ENCODE measurements at regions not wholly inside any gene's neighbourhood (a gene's known extent, or its start where the extent isn't known, plus 50 kb on each side); places are given as distances from the start of the nearest gene placed in this dataset.

DNA sequence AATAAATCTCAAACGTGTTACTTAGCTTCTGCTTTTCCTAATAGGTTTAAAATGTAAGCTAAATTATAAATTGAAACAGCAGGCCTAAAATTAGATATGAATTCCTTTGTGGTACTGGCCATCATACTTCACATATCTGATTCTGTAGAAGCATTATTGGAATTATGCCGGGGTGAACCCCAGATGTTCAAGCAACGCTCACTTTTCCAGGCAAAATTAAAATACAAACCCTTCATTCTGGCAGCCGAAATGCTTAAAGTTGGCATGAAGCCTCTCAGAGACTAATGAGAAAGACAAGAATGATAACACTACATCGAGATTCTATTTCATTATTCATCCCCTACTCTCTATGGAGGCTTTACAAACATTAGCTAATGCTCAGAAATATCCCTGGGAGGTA is 1352.7 kb upstream of the ADGRL2 start:
- DNase-seq = peak; percentile 37

DNA sequence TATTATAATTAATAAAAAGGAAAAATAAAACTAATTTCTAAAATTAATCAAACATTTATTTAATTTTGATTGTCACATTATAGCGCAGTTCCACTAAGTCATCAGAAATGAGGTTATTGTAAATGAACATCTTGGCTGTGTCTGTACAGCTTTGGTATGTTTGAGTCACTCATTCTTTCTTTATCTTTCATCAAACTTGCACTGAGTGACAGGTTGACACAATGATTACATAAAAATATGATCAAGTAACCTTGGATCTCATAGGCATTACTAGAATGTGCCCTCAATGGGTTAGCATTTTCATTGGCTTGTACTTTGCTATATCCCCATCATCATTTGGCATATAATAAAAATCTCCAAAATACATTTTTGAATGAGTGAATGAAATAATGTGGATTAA is 1353.2 kb upstream of the ADGRL2 start:
- no peak for DNase-seq

DNA sequence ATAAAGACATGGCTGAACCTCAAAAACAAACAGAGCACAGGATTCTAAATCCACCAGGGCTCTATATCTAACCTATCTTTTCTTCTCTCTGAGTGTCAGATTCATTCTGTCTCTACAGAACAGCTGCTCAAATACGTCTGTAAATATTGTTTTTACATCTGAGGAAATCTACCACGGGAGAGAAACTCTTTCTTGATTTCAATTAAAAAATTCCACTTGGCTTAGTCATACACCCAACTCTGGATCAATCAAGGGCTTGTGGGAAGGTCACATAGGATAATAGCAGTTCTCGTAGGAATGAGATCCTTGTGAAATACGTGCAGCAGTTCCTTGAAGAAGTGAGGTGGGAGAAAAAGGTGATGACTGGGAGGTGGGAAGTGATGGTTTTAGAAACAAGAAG is 1355.7 kb upstream of the ADGRL2 start:
- DNase-seq = no peak

DNA sequence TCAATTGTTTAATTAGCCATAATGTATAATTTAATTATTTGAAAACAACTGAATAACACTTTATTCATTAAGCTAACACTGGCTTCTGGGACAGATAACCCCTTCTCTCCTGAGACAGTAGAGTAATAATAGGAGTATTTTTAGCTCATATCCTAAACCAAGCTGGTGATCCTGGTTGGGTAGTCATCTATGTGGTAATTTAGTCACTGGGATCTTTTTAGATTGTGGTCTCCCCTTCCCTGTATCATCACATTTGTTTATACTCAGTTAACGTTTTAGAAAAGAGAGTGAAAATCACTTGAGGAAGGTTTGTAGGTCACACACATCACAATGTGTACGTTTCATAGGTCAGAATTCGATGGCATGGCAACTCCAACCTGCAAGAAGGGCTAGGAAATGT is 1356.6 kb upstream of the ADGRL2 start:
- DNase-seq = no peak

DNA sequence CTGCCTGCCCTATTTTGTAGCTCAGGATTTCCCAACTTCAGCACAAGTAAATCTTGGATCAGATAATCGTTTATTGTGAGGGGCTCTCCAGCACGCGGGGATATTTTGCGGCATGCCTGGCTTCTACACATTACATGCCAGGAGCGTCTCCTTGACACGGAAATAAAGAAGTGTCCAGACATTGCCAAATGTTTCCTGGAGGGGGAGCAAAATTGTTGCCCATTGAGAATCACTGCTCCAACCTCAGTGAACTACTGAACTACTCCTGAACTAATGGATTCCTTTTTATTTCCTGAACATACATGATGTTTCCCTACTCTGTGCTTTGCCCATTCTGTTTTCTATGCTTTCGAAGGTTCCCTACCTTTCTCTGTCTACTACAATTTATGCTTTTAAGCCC is 1359.1 kb upstream of the ADGRL2 start:
- no peak for DNase-seq

DNA sequence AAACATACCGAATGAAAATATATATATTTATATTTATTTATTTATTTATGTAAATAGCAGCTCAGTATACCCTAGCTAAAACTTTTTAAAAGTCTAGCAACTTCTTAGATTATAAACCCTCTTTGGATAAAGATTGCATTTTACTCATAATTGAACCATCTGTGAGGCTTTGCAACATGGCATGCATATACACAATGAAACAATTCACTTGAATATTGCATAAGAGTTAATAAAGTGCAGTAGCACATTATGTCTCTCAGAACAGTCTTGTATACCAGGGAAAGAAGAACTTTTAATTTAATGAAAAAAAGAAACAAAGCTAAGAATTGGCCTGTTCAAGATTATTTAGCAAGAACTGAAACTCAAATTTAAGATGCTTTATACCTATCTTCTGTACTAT is 1363.9 kb upstream of the ADGRL2 start:
- no peak for DNase-seq

DNA sequence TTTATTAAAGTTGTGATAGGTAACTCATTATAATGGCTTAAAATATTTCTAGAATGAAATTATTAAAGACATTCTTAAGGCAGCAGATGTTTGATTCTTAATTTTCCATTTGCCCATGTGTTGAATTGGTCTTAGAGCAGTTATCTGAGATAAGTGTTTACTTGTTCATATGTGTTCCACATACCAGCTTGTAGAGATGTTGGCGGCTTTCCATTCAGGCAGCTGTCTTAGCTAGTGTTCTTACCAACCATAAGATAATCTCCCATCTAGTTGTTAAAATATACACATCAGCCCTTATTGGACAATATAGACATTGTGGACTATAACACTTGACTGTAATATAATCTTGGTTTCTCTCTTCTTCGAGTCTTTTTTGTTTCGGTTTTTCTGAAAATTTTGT is 1372.9 kb upstream of the ADGRL2 start:
- peak; percentile 58 for DNase-seq

DNA sequence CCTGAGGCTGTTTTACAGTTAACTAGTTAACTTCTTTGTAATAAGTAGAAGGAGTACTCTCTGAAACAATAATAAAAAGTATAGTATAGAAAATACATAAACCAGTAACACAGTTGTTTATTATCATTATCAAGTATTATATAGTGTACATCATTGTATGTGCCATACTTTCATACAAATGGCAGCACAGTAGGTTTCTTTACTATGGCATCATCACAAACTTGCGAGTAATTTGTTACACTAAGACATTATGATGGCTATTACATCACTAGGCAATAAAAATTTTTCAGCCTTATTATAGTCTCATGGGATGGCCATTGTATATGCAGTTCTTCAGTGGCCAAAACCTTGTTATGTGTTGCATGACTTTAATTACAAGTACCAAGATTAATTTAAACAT is 1376.5 kb upstream of the ADGRL2 start:
- no peak for DNase-seq

DNA sequence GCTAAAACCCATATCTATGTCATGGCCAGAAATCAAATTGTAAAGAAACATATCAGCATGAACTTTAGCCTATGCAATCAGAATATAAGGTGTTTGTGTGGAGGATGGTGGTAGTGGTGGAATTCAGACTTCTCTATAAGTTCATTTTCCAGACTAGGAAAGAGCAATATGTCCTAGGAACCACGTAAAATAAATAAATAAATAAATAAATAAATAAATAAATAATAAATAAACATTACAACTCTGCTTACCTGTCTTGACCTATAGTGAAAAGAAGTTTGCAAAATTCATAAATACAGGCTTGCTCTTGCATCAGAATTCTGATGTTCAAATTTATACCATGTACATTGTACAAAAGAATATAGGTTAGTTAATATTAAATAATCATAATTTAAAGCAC is 1382.6 kb upstream of the ADGRL2 start:
- DNase-seq = no peak

DNA sequence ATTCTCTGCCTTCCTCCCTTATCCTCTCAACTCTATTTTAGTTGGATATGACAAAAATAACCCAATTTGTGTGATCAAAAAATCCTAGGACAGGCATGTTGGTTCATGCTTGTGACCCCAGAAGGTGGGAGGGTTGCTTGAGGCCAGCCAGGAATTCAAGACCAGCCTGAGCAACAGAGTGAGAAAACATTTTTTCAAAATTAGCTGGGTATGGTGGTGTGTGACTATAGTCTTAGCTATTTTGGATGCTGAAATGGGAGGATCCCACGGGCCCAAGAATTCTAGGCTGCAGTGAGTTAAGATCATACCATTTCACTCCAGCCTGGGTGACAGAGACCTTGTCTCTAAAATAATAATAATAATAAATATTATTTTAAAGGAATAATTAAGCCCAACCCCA is 1383.1 kb upstream of the ADGRL2 start:
- no peak for DNase-seq

DNA sequence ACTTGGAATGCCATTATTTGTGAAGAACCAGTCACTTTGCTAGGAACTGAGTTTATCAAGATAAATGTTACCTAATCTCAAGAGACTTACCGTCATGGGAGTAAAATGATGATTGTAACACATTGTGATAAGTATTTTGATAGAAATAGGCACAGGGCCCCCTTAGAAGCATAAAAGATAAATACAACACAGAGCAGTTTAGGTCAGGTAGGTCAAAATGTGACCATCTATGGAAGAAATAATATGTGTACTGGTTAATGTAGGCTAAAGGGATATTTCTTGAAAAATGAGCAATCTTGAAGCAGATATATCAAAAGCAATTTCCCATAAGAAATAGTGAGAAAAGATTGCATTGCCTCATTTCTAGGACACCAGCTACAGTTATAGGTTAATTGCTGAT is 1386.8 kb upstream of the ADGRL2 start:
- DNase-seq = no peak

DNA sequence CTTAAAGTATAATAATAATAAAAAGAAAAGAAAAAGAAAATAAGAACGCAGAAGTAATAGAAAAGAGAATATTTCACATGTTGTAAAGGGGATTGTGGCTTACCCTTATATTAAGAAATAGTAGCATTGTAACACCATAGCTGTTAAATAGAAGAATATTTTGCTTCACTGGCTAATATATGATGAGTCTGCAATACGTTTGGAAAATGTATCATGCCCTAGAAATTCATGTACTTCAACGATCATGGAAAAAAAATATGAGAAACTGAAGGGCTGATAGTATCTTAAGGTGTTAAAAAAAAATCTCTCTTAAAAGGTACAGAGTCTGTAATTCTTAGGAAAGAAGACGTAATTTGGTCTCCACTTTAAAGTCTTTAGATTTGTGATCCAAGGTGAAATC is 1390.5 kb upstream of the ADGRL2 start:
- no peak for DNase-seq

DNA sequence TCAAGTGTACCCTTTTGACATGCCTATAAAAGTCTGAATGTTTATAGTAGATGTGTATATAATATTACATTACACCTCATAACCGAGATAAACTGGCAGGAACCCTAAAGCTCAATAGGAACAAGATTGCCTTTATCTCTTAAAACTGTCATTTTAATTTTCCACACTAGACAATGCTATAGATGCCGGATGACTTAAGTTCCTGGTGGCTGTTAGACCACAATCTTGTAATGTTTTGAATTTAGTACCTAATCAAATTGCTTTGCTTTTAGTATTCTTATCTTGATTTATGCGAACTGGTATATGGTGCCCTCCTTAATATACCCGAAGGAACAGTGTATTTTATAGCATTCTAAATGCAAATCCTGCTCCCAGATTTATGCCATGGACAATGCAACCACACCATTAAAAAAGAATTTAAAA is 1397.0 kb upstream of the ADGRL4 start:
- DNase-seq = no peak

DNA sequence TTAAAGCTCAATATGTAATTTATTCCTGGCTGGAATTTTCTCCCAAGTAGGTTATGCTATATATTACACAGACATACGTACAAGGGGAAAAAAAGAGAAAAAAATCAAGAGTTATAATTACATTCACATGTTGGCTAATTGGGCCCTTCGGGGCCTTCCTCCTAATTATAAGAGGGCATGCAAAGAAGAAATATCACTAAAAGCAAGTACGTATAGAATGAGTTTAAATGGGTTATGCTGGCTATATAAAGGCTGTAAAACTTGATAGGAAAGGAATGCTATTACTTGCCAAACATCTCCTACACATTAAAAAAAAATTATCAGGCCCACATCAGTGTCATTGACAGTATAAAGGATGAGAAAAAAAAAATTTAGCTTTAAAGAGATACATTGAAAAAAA is 1396.1 kb upstream of the ADGRL4 start:
- no peak for DNase-seq

DNA sequence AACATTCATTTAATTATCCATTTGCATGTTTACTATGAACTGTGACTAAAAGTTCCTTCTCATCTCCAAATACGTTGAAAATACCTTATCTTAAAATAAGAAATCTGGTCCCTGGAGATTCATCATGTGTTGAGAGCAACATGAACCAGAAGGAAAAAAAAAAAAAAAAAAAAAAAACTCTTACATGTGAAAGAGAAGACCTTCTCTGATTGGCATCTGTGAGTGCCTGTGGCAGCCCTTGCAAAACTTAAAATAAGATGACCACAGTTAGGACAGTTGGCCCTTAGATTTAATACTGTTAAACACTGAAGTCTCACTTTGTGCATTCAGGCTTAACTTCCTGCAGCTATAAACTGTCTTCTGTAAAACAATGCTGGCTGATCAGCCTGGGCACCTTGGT is 1395.2 kb upstream of the ADGRL4 start:
- DNase-seq = no peak

DNA sequence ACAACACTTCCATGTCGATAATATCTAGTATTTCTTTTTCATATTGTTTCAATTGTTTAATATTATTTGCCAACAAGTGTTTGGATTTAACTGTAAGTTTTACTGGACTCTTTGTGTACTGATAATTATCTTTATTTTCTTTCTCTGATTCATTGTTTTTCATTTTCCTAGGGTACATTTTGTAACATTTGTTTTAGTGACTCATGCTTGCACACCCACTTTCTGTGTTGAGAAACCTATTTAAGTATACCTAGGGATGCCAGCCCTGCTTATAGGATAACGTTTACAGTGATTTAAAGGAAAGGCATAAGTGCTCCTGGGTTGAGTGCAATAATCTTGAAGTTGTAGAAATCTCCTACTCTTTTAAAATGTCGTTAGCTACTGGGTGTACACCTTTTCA is 1386.0 kb upstream of the ADGRL4 start:
- DNase-seq = no peak

DNA sequence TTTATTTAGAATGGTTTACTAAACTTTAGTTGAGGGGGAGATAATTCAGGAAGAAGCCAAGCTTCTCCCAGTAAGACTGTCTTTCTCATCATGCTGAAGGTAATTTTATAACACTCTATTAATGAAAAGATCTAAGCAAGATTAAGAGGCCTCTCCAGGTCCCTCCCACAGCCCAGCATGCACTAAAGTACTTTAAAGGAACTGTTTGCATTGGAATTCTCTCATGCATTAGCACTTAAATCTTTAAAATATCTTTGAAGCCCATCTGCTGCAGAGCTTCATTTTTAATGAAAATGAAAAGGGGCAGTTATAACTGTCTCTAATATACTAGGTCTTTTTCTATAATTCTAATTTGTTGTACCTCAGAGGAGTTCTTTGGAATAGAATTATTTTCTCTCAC is 1379.1 kb upstream of the ADGRL4 start:
- no peak for DNase-seq

DNA sequence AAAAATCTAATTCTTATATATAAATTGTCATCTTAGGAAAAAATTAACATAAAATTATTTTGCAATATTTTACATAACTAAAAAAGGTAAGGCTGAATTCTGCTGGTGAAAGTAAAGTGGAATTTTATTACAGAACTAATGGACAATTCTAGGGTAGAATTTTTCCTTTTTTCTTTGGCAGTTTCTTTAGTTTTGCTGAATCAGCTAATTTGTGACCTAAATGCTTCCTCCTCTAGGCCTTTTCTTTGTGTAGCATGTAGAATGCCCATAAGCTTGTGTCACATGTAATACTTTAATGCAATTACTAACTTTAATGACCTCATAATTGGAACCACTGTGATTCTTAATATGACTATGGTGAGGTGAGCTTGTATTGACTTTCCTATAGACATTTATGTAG is 1378.4 kb upstream of the ADGRL4 start:
- DNase-seq = no peak

DNA sequence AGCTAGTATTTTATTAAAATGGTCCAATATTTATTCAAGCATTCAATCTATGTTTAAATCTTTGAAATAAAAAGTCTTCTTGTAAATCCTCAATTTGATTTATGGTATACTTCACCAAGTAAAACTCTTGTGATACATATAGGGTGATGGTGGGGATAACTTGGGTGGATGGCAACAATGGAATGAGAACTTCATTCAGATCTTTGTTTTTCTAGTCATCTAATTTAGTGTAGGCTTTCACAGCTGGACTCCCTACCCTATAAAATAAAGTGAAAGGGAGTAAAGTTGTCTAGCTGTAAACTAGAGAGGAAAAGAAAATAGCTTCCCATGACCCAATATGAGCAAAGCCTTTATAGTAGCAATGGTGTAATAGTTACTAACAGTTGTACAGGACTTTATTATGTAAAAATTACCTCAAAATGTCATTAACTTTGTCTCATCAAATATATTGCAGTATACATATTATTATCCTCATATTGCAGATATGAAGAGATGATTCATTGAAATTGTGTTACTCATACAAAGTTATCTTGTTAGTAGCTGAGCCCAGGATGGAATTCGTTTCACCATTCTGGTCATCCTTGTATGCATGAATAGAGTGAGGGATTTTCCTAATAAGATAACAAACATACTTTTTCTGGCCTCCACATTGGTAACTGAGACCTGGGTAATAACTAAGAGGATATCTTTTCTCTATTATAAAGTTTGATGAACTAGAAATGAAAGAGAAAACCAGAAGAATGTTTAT is 1377.7 kb upstream of the ADGRL4 start:
- no peak for DNase-seq

DNA sequence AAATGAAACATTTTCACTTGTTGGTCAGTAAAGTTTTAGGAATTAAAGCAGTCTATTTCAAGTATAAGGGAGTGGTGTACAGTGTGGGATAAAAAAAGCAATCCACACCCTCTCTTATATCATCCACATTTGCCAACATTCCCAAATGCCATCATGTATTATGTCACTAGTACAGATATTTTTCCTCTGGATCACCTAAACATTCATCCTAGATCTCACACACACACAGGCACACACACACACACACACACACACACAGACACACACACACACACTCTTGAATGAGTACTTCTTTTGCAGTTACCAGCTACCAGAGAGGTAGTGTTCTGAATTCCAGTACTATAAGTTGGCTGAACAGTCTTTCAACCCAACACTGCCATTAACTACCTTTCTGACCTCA is 1369.1 kb upstream of the ADGRL4 start:
- no peak for DNase-seq

DNA sequence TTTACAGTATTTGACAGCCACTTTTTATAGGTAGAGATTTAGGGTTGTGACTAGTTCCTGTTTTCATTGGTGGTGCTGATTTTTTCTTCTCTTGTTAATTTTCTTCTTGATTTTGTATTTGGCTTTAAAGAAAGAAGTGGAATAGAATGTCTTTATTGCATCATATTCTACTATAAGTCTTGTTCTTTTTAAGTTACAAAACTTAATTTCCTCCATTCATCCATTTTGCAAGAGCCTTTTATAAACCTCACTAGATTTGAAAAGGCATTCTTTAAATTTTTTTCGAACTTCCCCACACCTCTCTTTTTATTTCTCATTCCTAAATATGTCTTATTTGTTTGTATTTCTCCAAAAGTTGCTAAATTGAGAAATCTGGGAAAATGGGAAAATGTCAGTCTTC is 1368.6 kb upstream of the ADGRL4 start:
- DNase-seq = no peak

DNA sequence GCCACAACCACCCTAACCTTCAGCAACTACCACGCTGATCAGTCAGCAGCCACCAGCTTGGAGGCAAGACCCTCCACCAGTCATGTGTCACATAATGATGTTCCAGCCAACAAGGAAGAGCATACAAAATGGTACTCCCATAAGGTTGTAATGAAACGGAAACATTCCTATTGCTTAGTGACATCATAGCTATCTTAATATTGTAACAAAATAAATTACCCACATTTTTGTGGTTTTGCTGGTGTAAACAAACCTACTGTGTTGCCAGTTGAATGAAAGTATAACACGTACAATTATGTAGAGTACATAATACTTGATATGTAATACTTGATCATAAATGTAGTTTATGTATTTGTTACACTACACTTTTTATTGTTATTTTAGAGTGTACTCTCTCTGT is 1363.2 kb upstream of the ADGRL4 start:
- no peak for DNase-seq

DNA sequence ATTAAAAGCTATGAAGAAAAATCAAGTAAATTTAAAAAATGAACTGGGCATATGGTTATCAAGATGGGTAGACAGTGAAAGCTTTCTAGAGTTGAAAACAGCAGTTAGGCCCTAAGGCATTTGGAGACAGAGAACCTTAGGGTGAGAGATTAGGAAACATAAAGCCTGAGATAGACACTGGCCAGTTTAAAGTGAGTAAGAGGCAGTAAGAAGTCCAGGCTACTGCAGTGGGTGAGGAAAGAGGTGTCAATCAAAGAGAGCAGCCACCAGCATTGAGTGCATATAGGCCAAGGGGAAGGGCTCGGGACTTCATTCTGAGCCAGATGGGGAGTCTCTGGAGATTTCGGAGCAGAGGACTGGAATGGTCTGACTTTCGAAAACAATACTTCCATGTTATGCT is 1360.5 kb upstream of the ADGRL4 start:
- no peak for DNase-seq

DNA sequence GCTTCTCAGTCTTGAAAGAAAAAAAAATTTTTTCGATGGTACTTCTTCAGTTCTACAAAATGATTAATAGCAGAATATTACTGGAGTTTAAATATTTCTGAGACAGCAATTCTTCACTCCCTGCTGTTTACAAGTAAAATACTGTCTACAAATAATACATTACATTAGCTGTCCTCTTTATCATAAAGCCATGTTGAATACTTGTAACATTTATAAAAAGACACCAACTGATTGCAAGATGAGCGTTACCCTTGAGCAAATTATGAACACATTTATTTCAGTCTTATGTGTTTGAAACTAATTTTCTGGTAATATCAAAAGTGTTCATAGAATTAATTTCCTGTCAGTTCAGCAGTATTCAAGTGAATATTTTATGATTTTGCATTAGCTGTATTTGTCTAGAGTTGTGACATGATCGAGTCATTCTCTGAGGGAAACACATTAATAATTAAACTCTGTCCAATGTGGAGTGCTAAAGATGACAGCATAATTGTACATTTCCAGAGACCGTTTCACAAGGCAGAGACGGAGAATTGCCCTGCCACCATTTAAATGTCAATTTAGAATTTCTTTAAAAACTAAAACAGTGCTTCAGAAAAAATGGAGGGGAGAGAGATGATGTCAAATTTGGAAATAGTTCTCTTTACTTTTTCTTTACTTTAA is 1359.0 kb upstream of the ADGRL4 start:
- DNase-seq = no peak

Data from right hindlimb (tissue), 1 donor.